Activated B cell treated with CpG ODN at 0.5 μM for 24 hours (primary cell): ENCODE measurements at regions not wholly inside any gene's neighbourhood (a gene's known extent, or its start where the extent isn't known, plus 50 kb on each side); places are given as distances from the start of the nearest gene placed in this dataset.

ENCODE experiments used
- ATAC-seq: fragments of 200-7000 bp; cut with Tn5 transposase; one replicate; pipeline ENCODE4 v1.10.0; 2021; ENCODE audit warnings: low read depth, mild to moderate bottlenecking, moderate library complexity
- CTCF ChIA-PET: fragments of 350-600 bp; sonication (Branson Sonifier 250); formaldehyde crosslinking; loops from one replicate; lab custom pipeline; 2021; ENCODE audit warnings: antibody characterized with exemption; lab: Charles Lee
- POLR2A ChIA-PET: fragments of 350-600 bp; sonication (Branson Sonifier 250); formaldehyde crosslinking; loops from one replicate; lab custom pipeline; 2021; ENCODE audit warnings: antibody characterized with exemption; lab: Charles Lee
- DNase-seq: peaks from one replicate; pipeline ENCODE4 v3.0.0; 2022
- H3K27ac Mint-ChIP-seq: one replicate; pipeline ENCODE4 v1.8.0; 2020; ENCODE audit warnings: mixed read lengths
- H3K27me3 Mint-ChIP-seq: one replicate; pipeline ENCODE4 v1.8.0; 2021; ENCODE audit warnings: mixed read lengths
- H3K36me3 Mint-ChIP-seq: one replicate; pipeline ENCODE4 v1.8.0; 2021; ENCODE audit warnings: low read depth, mixed read lengths
- H3K4me1 Mint-ChIP-seq: one replicate; pipeline ENCODE4 v1.8.0; 2021; ENCODE audit warnings: mixed read lengths
- H3K4me3 Mint-ChIP-seq: one replicate; pipeline ENCODE4 v1.8.0; 2020; ENCODE audit warnings: mild to moderate bottlenecking, mixed read lengths
- H3K9me3 Mint-ChIP-seq: one replicate; pipeline ENCODE4 v1.8.0; 2020; ENCODE audit warnings: mixed read lengths
- CTCF ChIP-seq: fragments of 200-600 bp; IDR thresholded peaks from one replicate; pipeline ENCODE4 v1.8.0; 2022; ENCODE audit warnings: antibody characterized with exemption, mild to moderate bottlenecking
- intact Hi-C: fragments of 100-400 bp; cut with micrococcal nuclease; formaldehyde crosslinking; loops from one replicate; pipeline ENCODE4 v1.15.1; 2024

DNA sequence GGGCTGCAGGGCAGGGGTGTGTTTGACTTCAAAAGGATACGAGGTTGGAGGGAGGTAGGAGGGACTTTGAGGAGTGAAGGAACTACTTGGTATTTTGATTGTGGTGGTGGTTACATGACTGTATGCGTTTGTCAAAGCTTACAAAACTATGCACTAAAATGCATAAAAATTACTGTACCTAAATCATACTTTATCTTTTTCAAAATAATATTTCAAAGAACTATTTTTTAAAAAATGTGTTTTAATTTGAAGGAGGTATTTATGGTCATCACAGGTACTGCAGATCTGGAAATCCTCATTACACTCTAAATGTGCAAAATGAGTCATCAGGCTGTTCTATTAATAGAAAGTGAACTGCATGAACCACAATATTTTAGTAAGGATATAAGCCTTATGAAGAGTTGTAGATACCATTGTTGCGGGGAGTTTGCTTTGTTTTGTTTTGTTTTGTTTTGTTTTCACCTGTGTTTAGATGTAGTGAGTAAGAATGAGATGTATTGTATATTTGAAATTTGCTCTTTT is 116.9 kb downstream of the ARRDC3 start:
- DNase-seq: no peak
- H3K27me3 Mint-ChIP-seq: peaks cover 2% of the 10 kb centered on the region
- ChIA-PET CTCF (no interaction called here), POLR2A (interaction anchor here (1.2 kb wide), 1 partner anchor 114 kb away, joined by 3 read pairs; no protein-coding TSS in a partner anchor)
- no peak overlapping the region for H3K27ac Mint-ChIP-seq
- no peaks in the 10 kb centered on the region for H3K36me3 Mint-ChIP-seq
- H3K4me3 Mint-ChIP-seq: no peak overlapping the region
- ATAC-seq: no peak
- peaks cover 3% of the 10 kb centered on the region for H3K9me3 Mint-ChIP-seq
- intact Hi-C loops: no loop called here
- H3K4me1 Mint-ChIP-seq: peaks cover 3% of the 10 kb centered on the region
- no peak for TF ChIP-seq CTCF

DNA sequence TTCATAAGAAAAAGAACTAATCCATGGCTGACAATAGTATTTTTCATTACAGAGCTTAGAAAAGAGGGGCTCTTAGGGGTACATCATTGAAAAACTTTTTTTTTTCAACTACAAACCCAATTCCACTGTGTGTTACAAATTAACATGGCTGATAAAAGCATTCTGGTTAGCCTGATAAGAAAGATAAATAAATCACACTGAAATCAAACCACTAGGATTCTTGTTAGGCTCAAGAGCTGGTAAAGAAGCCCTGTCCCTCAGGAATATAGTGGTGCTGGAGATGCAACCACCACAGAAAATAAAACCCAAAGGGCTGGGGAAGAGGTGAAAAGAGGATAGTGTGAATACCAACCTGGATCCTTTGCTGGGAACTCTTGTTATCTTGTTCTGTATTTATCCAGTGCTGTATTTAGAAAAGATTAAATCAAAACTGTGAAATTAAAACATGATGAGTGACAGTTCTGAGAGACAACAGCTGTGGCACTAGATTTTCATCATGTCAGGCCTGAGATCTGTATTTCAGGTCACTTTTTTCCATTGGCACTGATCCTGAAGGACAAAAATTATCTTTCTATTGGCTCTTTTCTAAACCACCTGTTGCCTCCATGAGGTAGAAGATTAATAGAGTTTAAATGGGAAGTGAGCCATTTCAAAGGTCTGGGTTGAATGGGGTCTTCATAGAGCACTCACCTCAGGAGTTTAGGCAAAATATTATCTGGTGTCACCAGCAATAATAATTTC is 118.6 kb downstream of the ARRDC3 start:
- Mint-ChIP-seq H3K36me3 (no peaks in the 10 kb centered on the region), H3K27me3 (peaks cover 2% of the 10 kb centered on the region), H3K9me3 (peaks cover 3% of the 10 kb centered on the region), H3K4me3 (no peak overlapping the region), H3K27ac (no peak overlapping the region), H3K4me1 (peaks cover 3% of the 10 kb centered on the region)
- ATAC-seq (no peak), DNase-seq (no peak)
- CTCF ChIA-PET: no interaction called here
- POLR2A ChIA-PET: no interaction called here
- TF ChIP-seq CTCF: no peak
- intact Hi-C loops: no loop called here

DNA sequence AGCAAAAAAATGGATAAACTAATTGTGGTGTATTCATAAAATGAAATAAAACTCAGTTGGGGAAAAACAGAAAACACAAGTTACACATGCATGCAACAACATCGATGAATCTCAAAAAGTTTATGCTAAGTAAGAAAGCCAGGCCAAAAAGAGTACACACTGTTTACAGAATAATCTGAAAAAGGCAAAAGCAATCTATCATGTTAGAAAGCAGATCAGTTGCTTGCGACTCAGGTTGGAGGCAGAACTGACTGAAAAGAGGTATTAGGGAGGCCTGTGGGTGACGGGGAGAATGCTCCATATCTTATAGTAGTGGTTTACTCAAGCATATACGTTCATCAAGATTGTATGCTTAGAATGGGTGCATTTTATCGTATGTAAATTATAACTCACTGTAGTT is 119.2 kb downstream of the ARRDC3 start:
- ATAC-seq (no peak), DNase-seq (no peak)
- H3K9me3 Mint-ChIP-seq: peaks cover 3% of the 10 kb centered on the region
- no peak overlapping the region for H3K27ac Mint-ChIP-seq
- intact Hi-C loops: no loop called here
- ChIA-PET CTCF (no interaction called here), POLR2A (no interaction called here)
- H3K4me1 Mint-ChIP-seq: peaks cover 3% of the 10 kb centered on the region
- no peak for TF ChIP-seq CTCF
- H3K27me3 Mint-ChIP-seq: peaks cover 2% of the 10 kb centered on the region
- H3K4me3 Mint-ChIP-seq: no peak overlapping the region
- H3K36me3 Mint-ChIP-seq: no peaks in the 10 kb centered on the region

- no peak overlapping the region for H3K27ac Mint-ChIP-seq
- no peaks in the 10 kb centered on the region for H3K9me3 Mint-ChIP-seq
- ChIA-PET POLR2A (interaction anchor here (0.5 kb wide), 1 partner anchor 107 kb away, joined by 7 read pairs; no protein-coding TSS in a partner anchor), CTCF (no interaction called here)
- no peaks in the 10 kb centered on the region for H3K4me1 Mint-ChIP-seq
- ATAC-seq (no peak), DNase-seq (no peak)
- H3K27me3 Mint-ChIP-seq: peaks cover 7% of the 10 kb centered on the region
- H3K36me3 Mint-ChIP-seq: no peaks in the 10 kb centered on the region
- no peak overlapping the region for H3K4me3 Mint-ChIP-seq
- intact Hi-C loops: no loop called here
- TF ChIP-seq CTCF: no peak
These were observed 125.8 kb downstream of the ARRDC3 start for GRCh38 chr5:91257301-91257700.

GRCh38 chr5:91256142-91256524 is 127.0 kb downstream of the ARRDC3 start:
- H3K36me3 Mint-ChIP-seq: no peaks in the 10 kb centered on the region
- TF ChIP-seq CTCF: no peak
- ATAC-seq: no peak
- ChIA-PET CTCF (no interaction called here), POLR2A (no interaction called here)
- no peaks in the 10 kb centered on the region for H3K4me1 Mint-ChIP-seq
- H3K9me3 Mint-ChIP-seq: no peaks in the 10 kb centered on the region
- no peak overlapping the region for H3K27ac Mint-ChIP-seq
- H3K4me3 Mint-ChIP-seq: no peak overlapping the region
- H3K27me3 Mint-ChIP-seq: peaks cover 5% of the 10 kb centered on the region
- intact Hi-C loops: no loop called here
- no peak for DNase-seq
